ENCODE measurements at regions not wholly inside any gene's neighbourhood (a gene's known extent, or its start where the extent isn't known, plus 50 kb on each side); places are given as distances from the start of the nearest gene placed in this dataset.

DNA sequence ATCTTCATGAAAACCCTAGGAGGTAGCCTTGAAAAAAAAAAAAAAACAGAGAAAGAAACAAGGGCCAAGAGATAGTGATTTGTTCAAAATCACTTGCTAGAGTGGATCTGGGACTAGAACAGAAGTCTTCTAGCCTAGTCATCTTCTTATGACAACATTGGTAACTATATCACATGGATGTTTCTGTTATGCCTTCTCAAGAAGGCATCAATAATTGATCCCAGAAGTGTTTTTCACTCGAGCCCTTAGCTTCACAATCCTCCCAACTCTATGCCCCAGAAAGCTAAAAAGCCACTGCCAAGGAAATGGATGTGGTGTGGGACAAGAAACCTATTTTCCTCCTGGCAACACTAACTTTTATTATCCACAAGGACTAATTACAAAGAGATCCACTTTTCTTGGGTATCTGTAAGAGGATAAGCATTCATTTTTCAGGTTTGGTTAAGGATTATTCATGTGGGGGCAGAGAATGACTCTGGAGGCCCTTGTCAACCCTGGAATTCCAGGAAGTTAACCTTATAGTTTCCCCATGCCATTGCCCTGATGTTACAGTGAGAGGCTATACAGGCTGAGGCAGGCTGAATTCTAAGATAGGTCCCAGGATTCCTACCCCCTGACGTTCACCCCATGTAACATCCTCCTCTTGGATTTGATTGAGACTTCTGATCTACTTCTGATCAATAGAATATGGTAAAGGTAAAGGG is 67.7 kb upstream of the CPM start:
- TF ChIP-seq, protein P1, sequence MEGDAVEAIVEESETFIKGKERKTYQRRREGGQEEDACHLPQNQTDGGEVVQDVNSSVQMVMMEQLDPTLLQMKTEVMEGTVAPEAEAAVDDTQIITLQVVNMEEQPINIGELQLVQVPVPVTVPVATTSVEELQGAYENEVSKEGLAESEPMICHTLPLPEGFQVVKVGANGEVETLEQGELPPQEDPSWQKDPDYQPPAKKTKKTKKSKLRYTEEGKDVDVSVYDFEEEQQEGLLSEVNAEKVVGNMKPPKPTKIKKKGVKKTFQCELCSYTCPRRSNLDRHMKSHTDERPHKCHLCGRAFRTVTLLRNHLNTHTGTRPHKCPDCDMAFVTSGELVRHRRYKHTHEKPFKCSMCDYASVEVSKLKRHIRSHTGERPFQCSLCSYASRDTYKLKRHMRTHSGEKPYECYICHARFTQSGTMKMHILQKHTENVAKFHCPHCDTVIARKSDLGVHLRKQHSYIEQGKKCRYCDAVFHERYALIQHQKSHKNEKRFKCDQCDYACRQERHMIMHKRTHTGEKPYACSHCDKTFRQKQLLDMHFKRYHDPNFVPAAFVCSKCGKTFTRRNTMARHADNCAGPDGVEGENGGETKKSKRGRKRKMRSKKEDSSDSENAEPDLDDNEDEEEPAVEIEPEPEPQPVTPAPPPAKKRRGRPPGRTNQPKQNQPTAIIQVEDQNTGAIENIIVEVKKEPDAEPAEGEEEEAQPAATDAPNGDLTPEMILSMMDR (IDR thresholded peaks at IDR 0.05), result no peak
- no peak for TF ChIP-seq POLR2A (IDR thresholded peaks at IDR 0.05)

Measured in Peyer's patch (tissue), 4 donors.